Panc1 (cell line): ENCODE measurements at regions not wholly inside any gene's neighbourhood (a gene's known extent, or its start where the extent isn't known, plus 50 kb on each side); places are given as distances from the start of the nearest gene placed in this dataset.

Source experiments
- POLR2AphosphoS5 ChIP-seq: IDR thresholded peaks from 2 replicates; pipeline ENCODE4 v1.6.1; 2012; ENCODE audit warnings: mild to moderate bottlenecking, low read depth, low read length, moderate library complexity
- SIN3A ChIP-seq: IDR thresholded peaks from 2 replicates; pipeline ENCODE4 v1.6.1; 2012; ENCODE audit warnings: low read depth, mild to moderate bottlenecking, low read length, moderate library complexity, borderline replicate concordance; ENCODE audit not compliant: insufficient read depth
- TCF7L2 ChIP-seq: IDR thresholded peaks from 2 replicates; pipeline ENCODE4 v1.6.1; 2011; ENCODE audit warnings: mild to moderate bottlenecking, low read depth, low read length, inconsistent platforms
- TF ChIP-seq, protein P1 (sequence below): fragments of 450-650 bp; IDR thresholded peaks from 2 replicates; pipeline ENCODE4 v1.5.1; 2017; ENCODE audit warnings: mild to moderate bottlenecking
- TF ChIP-seq, protein P2 (sequence below), 2 experiments: IDR thresholded peaks; 2 replicates each; pipeline ENCODE4 v1.6.1; 2011 to 2012; ENCODE audit warnings: low read depth in 2 of 2, control low read depth in 1 of 2, low read length in 1 of 2, mild to moderate bottlenecking in 1 of 2, moderate library complexity in 1 of 2; ENCODE audit not compliant: insufficient read depth in 1 of 2

DNA sequence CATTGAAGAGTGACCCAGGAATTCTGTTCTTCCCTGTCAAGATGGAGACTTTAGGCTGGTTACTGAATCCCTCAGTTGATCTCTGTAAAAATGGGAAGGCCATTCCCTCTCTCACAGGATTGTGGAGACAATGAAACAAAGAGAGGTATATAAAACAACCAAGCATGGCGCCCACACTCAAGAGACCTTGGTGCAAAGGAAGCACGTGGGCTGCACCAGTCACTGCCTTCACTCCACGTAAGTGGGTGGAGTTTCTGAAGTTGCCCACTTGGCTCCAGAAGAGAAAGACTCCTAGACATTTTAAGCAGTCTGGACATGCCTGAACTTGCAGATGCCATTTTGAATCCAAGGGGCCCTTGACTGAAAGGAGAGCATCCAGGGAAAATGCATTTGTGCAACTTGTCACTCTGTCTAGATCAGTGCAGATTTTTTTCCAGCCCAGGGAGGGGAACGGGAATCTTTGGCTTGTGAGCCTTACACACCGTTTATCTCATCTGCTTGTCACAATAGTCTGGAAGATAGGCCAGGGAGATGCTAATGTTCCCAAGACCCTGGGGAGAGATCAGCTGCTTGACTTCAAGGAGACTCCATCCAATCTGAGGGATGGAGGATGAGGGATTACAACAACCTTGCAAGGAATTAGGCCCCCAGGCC, 96.9 kb upstream of the TBX3 start:
- TF ChIP-seq, protein P1, sequence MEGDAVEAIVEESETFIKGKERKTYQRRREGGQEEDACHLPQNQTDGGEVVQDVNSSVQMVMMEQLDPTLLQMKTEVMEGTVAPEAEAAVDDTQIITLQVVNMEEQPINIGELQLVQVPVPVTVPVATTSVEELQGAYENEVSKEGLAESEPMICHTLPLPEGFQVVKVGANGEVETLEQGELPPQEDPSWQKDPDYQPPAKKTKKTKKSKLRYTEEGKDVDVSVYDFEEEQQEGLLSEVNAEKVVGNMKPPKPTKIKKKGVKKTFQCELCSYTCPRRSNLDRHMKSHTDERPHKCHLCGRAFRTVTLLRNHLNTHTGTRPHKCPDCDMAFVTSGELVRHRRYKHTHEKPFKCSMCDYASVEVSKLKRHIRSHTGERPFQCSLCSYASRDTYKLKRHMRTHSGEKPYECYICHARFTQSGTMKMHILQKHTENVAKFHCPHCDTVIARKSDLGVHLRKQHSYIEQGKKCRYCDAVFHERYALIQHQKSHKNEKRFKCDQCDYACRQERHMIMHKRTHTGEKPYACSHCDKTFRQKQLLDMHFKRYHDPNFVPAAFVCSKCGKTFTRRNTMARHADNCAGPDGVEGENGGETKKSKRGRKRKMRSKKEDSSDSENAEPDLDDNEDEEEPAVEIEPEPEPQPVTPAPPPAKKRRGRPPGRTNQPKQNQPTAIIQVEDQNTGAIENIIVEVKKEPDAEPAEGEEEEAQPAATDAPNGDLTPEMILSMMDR = no peak
- TF ChIP-seq, protein P2, sequence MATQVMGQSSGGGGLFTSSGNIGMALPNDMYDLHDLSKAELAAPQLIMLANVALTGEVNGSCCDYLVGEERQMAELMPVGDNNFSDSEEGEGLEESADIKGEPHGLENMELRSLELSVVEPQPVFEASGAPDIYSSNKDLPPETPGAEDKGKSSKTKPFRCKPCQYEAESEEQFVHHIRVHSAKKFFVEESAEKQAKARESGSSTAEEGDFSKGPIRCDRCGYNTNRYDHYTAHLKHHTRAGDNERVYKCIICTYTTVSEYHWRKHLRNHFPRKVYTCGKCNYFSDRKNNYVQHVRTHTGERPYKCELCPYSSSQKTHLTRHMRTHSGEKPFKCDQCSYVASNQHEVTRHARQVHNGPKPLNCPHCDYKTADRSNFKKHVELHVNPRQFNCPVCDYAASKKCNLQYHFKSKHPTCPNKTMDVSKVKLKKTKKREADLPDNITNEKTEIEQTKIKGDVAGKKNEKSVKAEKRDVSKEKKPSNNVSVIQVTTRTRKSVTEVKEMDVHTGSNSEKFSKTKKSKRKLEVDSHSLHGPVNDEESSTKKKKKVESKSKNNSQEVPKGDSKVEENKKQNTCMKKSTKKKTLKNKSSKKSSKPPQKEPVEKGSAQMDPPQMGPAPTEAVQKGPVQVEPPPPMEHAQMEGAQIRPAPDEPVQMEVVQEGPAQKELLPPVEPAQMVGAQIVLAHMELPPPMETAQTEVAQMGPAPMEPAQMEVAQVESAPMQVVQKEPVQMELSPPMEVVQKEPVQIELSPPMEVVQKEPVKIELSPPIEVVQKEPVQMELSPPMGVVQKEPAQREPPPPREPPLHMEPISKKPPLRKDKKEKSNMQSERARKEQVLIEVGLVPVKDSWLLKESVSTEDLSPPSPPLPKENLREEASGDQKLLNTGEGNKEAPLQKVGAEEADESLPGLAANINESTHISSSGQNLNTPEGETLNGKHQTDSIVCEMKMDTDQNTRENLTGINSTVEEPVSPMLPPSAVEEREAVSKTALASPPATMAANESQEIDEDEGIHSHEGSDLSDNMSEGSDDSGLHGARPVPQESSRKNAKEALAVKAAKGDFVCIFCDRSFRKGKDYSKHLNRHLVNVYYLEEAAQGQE (IDR thresholded peaks at IDR 0.05; ENCODE audit: insufficient read depth in 1 of 2, low read depth in 2 of 2, low read length in 1 of 2) = no peak
- TF ChIP-seq POLR2AphosphoS5 (no peak), SIN3A (no peak), TCF7L2 (no peak)
